ENCODE measurements at regions not wholly inside any gene's neighbourhood (a gene's known extent, or its start where the extent isn't known, plus 50 kb on each side); places are given as distances from the start of the nearest gene placed in this dataset.

- TF ChIP-seq, protein P1, sequence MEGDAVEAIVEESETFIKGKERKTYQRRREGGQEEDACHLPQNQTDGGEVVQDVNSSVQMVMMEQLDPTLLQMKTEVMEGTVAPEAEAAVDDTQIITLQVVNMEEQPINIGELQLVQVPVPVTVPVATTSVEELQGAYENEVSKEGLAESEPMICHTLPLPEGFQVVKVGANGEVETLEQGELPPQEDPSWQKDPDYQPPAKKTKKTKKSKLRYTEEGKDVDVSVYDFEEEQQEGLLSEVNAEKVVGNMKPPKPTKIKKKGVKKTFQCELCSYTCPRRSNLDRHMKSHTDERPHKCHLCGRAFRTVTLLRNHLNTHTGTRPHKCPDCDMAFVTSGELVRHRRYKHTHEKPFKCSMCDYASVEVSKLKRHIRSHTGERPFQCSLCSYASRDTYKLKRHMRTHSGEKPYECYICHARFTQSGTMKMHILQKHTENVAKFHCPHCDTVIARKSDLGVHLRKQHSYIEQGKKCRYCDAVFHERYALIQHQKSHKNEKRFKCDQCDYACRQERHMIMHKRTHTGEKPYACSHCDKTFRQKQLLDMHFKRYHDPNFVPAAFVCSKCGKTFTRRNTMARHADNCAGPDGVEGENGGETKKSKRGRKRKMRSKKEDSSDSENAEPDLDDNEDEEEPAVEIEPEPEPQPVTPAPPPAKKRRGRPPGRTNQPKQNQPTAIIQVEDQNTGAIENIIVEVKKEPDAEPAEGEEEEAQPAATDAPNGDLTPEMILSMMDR (IDR thresholded peaks at IDR 0.05; ENCODE audit: borderline replicate concordance, extremely low read depth, insufficient read depth) = no peak
- H3K36me3 ChIP-seq (ENCODE audit: control insufficient read depth in 2 of 3, insufficient read depth in 3 of 3, low read length in 3 of 3) = no peaks in the 10 kb centered on the region
- FAIRE-seq = no peak
Measured at GRCh38 chr10:58070956-58071355, 196.7 kb downstream of the IPMK start.

GRCh38 chr10:58068809-58069208 lies 198.9 kb downstream of the IPMK start:
- Histone ChIP-seq H3K4me3 (ENCODE audit: low read length in 3 of 3) (no peak overlapping the region), H3K9me3 (ENCODE audit: control insufficient read depth in 2 of 3, insufficient read depth in 1 of 3, low read length in 3 of 3) (no peaks in the 10 kb centered on the region), H3K27me3 (ENCODE audit: control insufficient read depth, insufficient read depth, low read length) (no peaks in the 10 kb centered on the region), H3K27ac (ENCODE audit: low read depth in 2 of 2, low read length in 2 of 2) (no peak overlapping the region), H3K4me1 (ENCODE audit: control insufficient read depth in 2 of 3, insufficient read depth in 2 of 3, low read depth in 1 of 3, low read length in 3 of 3) (no peaks in the 10 kb centered on the region), H3K36me3 (ENCODE audit: control insufficient read depth in 2 of 3, insufficient read depth in 3 of 3, low read length in 3 of 3) (no peaks in the 10 kb centered on the region), H3K9ac (ENCODE audit: low read length in 3 of 3) (no peak overlapping the region)
- TF ChIP-seq, protein P1 (IDR thresholded peaks at IDR 0.05; ENCODE audit: borderline replicate concordance, extremely low read depth, insufficient read depth) = no peak
- DNase-seq (no peak), FAIRE-seq (no peak)
- intact Hi-C loops (cut with DNase I) = loop anchor here (10.0 kb wide), 1 partner anchor 724 kb away; no protein-coding TSS in a partner anchor

More at GRCh38 chr10:58070956-58071355, 196.7 kb downstream of the IPMK start:
- H3K4me1 ChIP-seq (ENCODE audit: control insufficient read depth in 2 of 3, insufficient read depth in 2 of 3, low read depth in 1 of 3, low read length in 3 of 3) = no peaks in the 10 kb centered on the region
- no peaks in the 10 kb centered on the region for H3K27me3 ChIP-seq (ENCODE audit: control insufficient read depth, insufficient read depth, low read length)
- H3K4me3 ChIP-seq (ENCODE audit: low read length in 3 of 3) = no peak overlapping the region
- no peak overlapping the region for H3K9ac ChIP-seq (ENCODE audit: low read length in 3 of 3)
- DNase-seq = no peak
- H3K9me3 ChIP-seq (ENCODE audit: control insufficient read depth in 2 of 3, insufficient read depth in 1 of 3, low read length in 3 of 3) = no peaks in the 10 kb centered on the region
- intact Hi-C loops (cut with DNase I) = no loop called here
- H3K27ac ChIP-seq (ENCODE audit: low read depth in 2 of 2, low read length in 2 of 2) = no peak overlapping the region

GRCh38 chr10:58066979-58067378 lies 200.7 kb downstream of the IPMK start:
- H3K27ac ChIP-seq (ENCODE audit: low read depth in 2 of 2, low read length in 2 of 2) = no peak overlapping the region
- no peaks in the 10 kb centered on the region for H3K4me1 ChIP-seq (ENCODE audit: control insufficient read depth in 2 of 3, insufficient read depth in 2 of 3, low read depth in 1 of 3, low read length in 3 of 3)
- intact Hi-C loops (cut with DNase I) = loop anchor here (10.0 kb wide), 1 partner anchor 722 kb away; no protein-coding TSS in a partner anchor
- DNase-seq (no peak), FAIRE-seq (no peak)
- no peaks in the 10 kb centered on the region for H3K9me3 ChIP-seq (ENCODE audit: control insufficient read depth in 2 of 3, insufficient read depth in 1 of 3, low read length in 3 of 3)
- no peak overlapping the region for H3K4me3 ChIP-seq (ENCODE audit: low read length in 3 of 3)
- H3K9ac ChIP-seq (ENCODE audit: low read length in 3 of 3) = no peak overlapping the region
- H3K36me3 ChIP-seq (ENCODE audit: control insufficient read depth in 2 of 3, insufficient read depth in 3 of 3, low read length in 3 of 3) = no peaks in the 10 kb centered on the region
- no peaks in the 10 kb centered on the region for H3K27me3 ChIP-seq (ENCODE audit: control insufficient read depth, insufficient read depth, low read length)
- TF ChIP-seq, protein P1 (IDR thresholded peaks at IDR 0.05; ENCODE audit: borderline replicate concordance, extremely low read depth, insufficient read depth) = no peak

GRCh38 chr10:58066126-58066525 lies 201.6 kb downstream of the IPMK start:
- H3K4me1 ChIP-seq (ENCODE audit: control insufficient read depth in 2 of 3, insufficient read depth in 2 of 3, low read depth in 1 of 3, low read length in 3 of 3) = no peaks in the 10 kb centered on the region
- no peaks in the 10 kb centered on the region for H3K9me3 ChIP-seq (ENCODE audit: control insufficient read depth in 2 of 3, insufficient read depth in 1 of 3, low read length in 3 of 3)
- TF ChIP-seq, protein P1 (IDR thresholded peaks at IDR 0.05; ENCODE audit: borderline replicate concordance, extremely low read depth, insufficient read depth) = no peak
- H3K4me3 ChIP-seq (ENCODE audit: low read length in 3 of 3) = no peak overlapping the region
- no peaks in the 10 kb centered on the region for H3K27me3 ChIP-seq (ENCODE audit: control insufficient read depth, insufficient read depth, low read length)
- no peak overlapping the region for H3K9ac ChIP-seq (ENCODE audit: low read length in 3 of 3)
- no peak for FAIRE-seq
- H3K27ac ChIP-seq (ENCODE audit: low read depth in 2 of 2, low read length in 2 of 2) = no peak overlapping the region
- intact Hi-C loops (cut with DNase I) = loop anchor here (10.0 kb wide), 1 partner anchor 721 kb away; no protein-coding TSS in a partner anchor
- H3K36me3 ChIP-seq (ENCODE audit: control insufficient read depth in 2 of 3, insufficient read depth in 3 of 3, low read length in 3 of 3) = no peaks in the 10 kb centered on the region
- DNase-seq = no peak

Data from kidney (tissue), 13 donors.